Stimulated activated CD8-positive, alpha-beta memory T cell treated with anti-CD3 and anti-CD28 coated beads, Interleukin-7, amount 100 ng/mL, for 1 hour (primary cell): ENCODE measurements at regions not wholly inside any gene's neighbourhood (a gene's known extent, or its start where the extent isn't known, plus 50 kb on each side); places are given as distances from the start of the nearest gene placed in this dataset.
"Not testable (repeated sequence)": the region's sequence is repeated elsewhere in the genome, so short reads cannot be mapped to it uniquely, and the experiment has no call there.

ENCODE experiments used
- DNase-seq, 2 donors: peaks; one replicate each; pipeline ENCODE4 v3.0.0-alpha.2; 2020; ENCODE audit warnings: low read depth in 2 of 2

GRCh38 chr17:77619851-77620250 lies 338.7 kb upstream of the TNRC6C start:
- no peak for DNase-seq

GRCh38 chr17:77620282-77620681 lies 338.2 kb upstream of the TNRC6C start:
- no peak for DNase-seq

- DNase-seq, result not testable (repeated sequence)
Observed at GRCh38 chr17:77622084-77622483, 336.4 kb upstream of the TNRC6C start.

- no peak for DNase-seq
Observed at GRCh38 chr17:77622647-77623046, 335.9 kb upstream of the TNRC6C start.

GRCh38 chr17:77623321-77623720 lies 335.2 kb upstream of the TNRC6C start:
- DNase-seq, result not testable (repeated sequence)

GRCh38 chr17:77628035-77628434 lies 330.5 kb upstream of the TNRC6C start:
- no peak for DNase-seq

- not testable (repeated sequence) for DNase-seq
Observed at GRCh38 chr17:77629284-77629683, 329.2 kb upstream of the TNRC6C start.

GRCh38 chr17:77631307-77631706 lies 327.2 kb upstream of the TNRC6C start:
- DNase-seq, result no peak

- DNase-seq, result no peak
Observed at GRCh38 chr17:77632619-77633018, 325.9 kb upstream of the TNRC6C start.

GRCh38 chr17:77634710-77635109 lies 323.8 kb upstream of the TNRC6C start:
- no peak for DNase-seq

GRCh38 chr17:77635176-77635575 lies 323.3 kb upstream of the TNRC6C start:
- no peak for DNase-seq

GRCh38 chr17:77635785-77636184 lies 322.7 kb upstream of the TNRC6C start:
- not testable (repeated sequence) for DNase-seq

- DNase-seq, result no peak
Observed at GRCh38 chr17:77636835-77637817, 321.4 kb upstream of the TNRC6C start.

GRCh38 chr17:77637818-77638575 lies 320.5 kb upstream of the TNRC6C start:
- DNase-seq, result no peak

GRCh38 chr17:77640252-77640651 lies 318.3 kb upstream of the TNRC6C start:
- DNase-seq, result no peak

- DNase-seq, result no peak
Observed at GRCh38 chr17:77640916-77641605, 317.4 kb upstream of the TNRC6C start.

GRCh38 chr17:77641718-77642117 lies 316.8 kb upstream of the TNRC6C start:
- DNase-seq, result no peak

- no peak for DNase-seq
Observed at GRCh38 chr17:77644181-77645071, 314.1 kb upstream of the TNRC6C start.

GRCh38 chr17:77645072-77646045 lies 313.1 kb upstream of the TNRC6C start:
- DNase-seq, result peak in 1 of 2 donors; percentile 32

GRCh38 chr17:77646046-77646430 lies 312.5 kb upstream of the TNRC6C start:
- no peak for DNase-seq
